BLaER1 (cell line): ENCODE measurements at regions not wholly inside any gene's neighbourhood (a gene's known extent, or its start where the extent isn't known, plus 50 kb on each side); places are given as distances from the start of the nearest gene placed in this dataset.

Experiments used
- H3K27ac ChIP-seq: shearing (Covaris generic); formaldehyde crosslinking; 2 replicates; pipeline ENCODE4 v1.8.1; 2022
- H3K27me3 ChIP-seq: shearing (Covaris generic); formaldehyde crosslinking; 2 replicates; pipeline ENCODE4 v1.8.1; 2022
- H3K36me3 ChIP-seq: shearing (Covaris generic); formaldehyde crosslinking; 2 replicates; pipeline ENCODE4 v1.8.1; 2022
- H3K4me1 ChIP-seq: shearing (Covaris generic); formaldehyde crosslinking; 2 replicates; pipeline ENCODE4 v1.8.1; 2022
- H3K4me2 ChIP-seq: shearing (Covaris generic); formaldehyde crosslinking; 2 replicates; pipeline ENCODE4 v1.8.1; 2022
- H3K4me3 ChIP-seq: shearing (Covaris generic); formaldehyde crosslinking; 2 replicates; pipeline ENCODE4 v1.8.1; 2022
- H3K9ac ChIP-seq: shearing (Covaris generic); formaldehyde crosslinking; 2 replicates; pipeline ENCODE4 v1.8.1; 2022
- H3K9me3 ChIP-seq: shearing (Covaris generic); formaldehyde crosslinking; 2 replicates; pipeline ENCODE4 v1.8.1; 2022
- H4K20me1 ChIP-seq: shearing (Covaris generic); formaldehyde crosslinking; 2 replicates; pipeline ENCODE4 v1.8.1; 2022
- Cebpa-rat ChIP-seq: shearing (Covaris generic); IDR thresholded peaks from 2 replicates; pipeline ENCODE4 v1.8.1; 2022

DNA sequence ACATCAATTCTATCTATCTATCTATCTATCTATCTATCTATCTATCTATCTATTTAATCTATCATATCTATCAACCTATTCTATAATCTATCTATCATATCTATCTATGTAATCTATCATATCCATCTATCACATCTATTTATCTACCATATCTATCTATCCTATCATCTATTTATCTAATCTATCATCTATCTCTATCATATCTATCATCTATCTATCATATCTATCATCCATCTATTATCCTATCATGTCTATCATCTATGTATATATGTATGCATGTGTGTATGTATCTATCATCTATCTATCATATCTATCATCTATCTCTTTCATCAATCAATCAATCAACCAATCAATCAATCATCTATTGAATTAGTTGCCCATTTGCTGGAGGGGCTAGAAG is 159.3 kb upstream of the GALNT17 start:
- H3K4me3 ChIP-seq: no peak overlapping the region
- H3K36me3 ChIP-seq: no peaks in the 10 kb centered on the region
- no peak overlapping the region for H3K4me2 ChIP-seq
- H3K9me3 ChIP-seq: peaks cover under 1% of the 10 kb centered on the region; the same call in 1 of the 2 replicates
- no peak overlapping the region for H3K27ac ChIP-seq
- TF ChIP-seq Cebpa-rat: no peak
- no peak overlapping the region for H3K9ac ChIP-seq
- no peaks in the 10 kb centered on the region for H4K20me1 ChIP-seq
- no peaks in the 10 kb centered on the region for H3K4me1 ChIP-seq
- H3K27me3 ChIP-seq: no peaks in the 10 kb centered on the region

- H3K27me3 ChIP-seq: no peaks in the 10 kb centered on the region
- no peak overlapping the region for H3K27ac ChIP-seq
- no peak for TF ChIP-seq Cebpa-rat
- no peaks in the 10 kb centered on the region for H3K9me3 ChIP-seq
- H3K9ac ChIP-seq: no peak overlapping the region
- no peak overlapping the region for H3K4me3 ChIP-seq
- no peak overlapping the region for H3K4me2 ChIP-seq
- H4K20me1 ChIP-seq: no peaks in the 10 kb centered on the region
- no peaks in the 10 kb centered on the region for H3K4me1 ChIP-seq
- H3K36me3 ChIP-seq: no peaks in the 10 kb centered on the region
Measured at GRCh38 chr7:70975754-70976153, 156.2 kb upstream of the GALNT17 start.

- Histone ChIP-seq H3K4me3 (no peak overlapping the region), H3K9ac (no peak overlapping the region), H3K27me3 (no peaks in the 10 kb centered on the region), H3K27ac (no peak overlapping the region), H4K20me1 (no peaks in the 10 kb centered on the region), H3K36me3 (no peaks in the 10 kb centered on the region), H3K9me3 (no peaks in the 10 kb centered on the region), H3K4me2 (no peak overlapping the region), H3K4me1 (no peaks in the 10 kb centered on the region)
- TF ChIP-seq Cebpa-rat: no peak
Measured at GRCh38 chr7:70986297-70986696, 145.6 kb upstream of the GALNT17 start.

- Histone ChIP-seq H3K27me3 (no peaks in the 10 kb centered on the region), H3K4me1 (no peaks in the 10 kb centered on the region), H3K27ac (no peak overlapping the region), H3K9ac (no peak overlapping the region), H3K36me3 (no peaks in the 10 kb centered on the region), H4K20me1 (no peaks in the 10 kb centered on the region), H3K4me2 (no peak overlapping the region), H3K9me3 (no peaks in the 10 kb centered on the region), H3K4me3 (no peak overlapping the region)
- TF ChIP-seq Cebpa-rat: no peak
Measured at GRCh38 chr7:70994176-70994575, 137.8 kb upstream of the GALNT17 start.

- Histone ChIP-seq H3K27me3 (no peaks in the 10 kb centered on the region), H3K27ac (no peak overlapping the region), H3K36me3 (no peaks in the 10 kb centered on the region), H3K9ac (no peak overlapping the region), H3K9me3 (no peaks in the 10 kb centered on the region), H3K4me1 (no peaks in the 10 kb centered on the region), H3K4me3 (no peak overlapping the region), H3K4me2 (no peak overlapping the region), H4K20me1 (no peaks in the 10 kb centered on the region)
- no peak for TF ChIP-seq Cebpa-rat
Measured at GRCh38 chr7:70997261-70997660, 134.7 kb upstream of the GALNT17 start.

- H3K4me3 ChIP-seq: no peak overlapping the region
- no peak overlapping the region for H3K4me2 ChIP-seq
- peaks cover 15% of the 10 kb centered on the region for H3K4me1 ChIP-seq
- H3K36me3 ChIP-seq: no peaks in the 10 kb centered on the region
- no peak for TF ChIP-seq Cebpa-rat
- no peak overlapping the region for H3K9ac ChIP-seq
- H3K9me3 ChIP-seq: peaks cover 7% of the 10 kb centered on the region
- H3K27ac ChIP-seq: no peak overlapping the region
- no peaks in the 10 kb centered on the region for H3K27me3 ChIP-seq
- H4K20me1 ChIP-seq: no peaks in the 10 kb centered on the region
Measured at GRCh38 chr7:71005109-71005508, 126.8 kb upstream of the GALNT17 start.

GRCh38 chr7:71009636-71010035 is 122.3 kb upstream of the GALNT17 start:
- Histone ChIP-seq H3K27me3 (no peaks in the 10 kb centered on the region), H3K9me3 (peaks cover 3% of the 10 kb centered on the region), H3K9ac (no peak overlapping the region), H3K36me3 (no peaks in the 10 kb centered on the region), H4K20me1 (no peaks in the 10 kb centered on the region), H3K4me3 (no peak overlapping the region), H3K4me1 (peaks cover under 1% of the 10 kb centered on the region; the same call in 1 of the 2 replicates), H3K4me2 (no peak overlapping the region), H3K27ac (no peak overlapping the region)
- no peak for TF ChIP-seq Cebpa-rat

GRCh38 chr7:71015252-71015900 is 116.6 kb upstream of the GALNT17 start:
- Histone ChIP-seq H3K9me3 (no peaks in the 10 kb centered on the region), H3K4me2 (no peak overlapping the region), H4K20me1 (no peaks in the 10 kb centered on the region), H3K4me1 (no peaks in the 10 kb centered on the region), H3K27ac (no peak overlapping the region), H3K4me3 (no peak overlapping the region), H3K27me3 (no peaks in the 10 kb centered on the region), H3K36me3 (no peaks in the 10 kb centered on the region), H3K9ac (no peak overlapping the region)
- TF ChIP-seq Cebpa-rat: no peak

- Histone ChIP-seq H3K4me2 (no peak overlapping the region), H4K20me1 (no peaks in the 10 kb centered on the region), H3K27ac (no peak overlapping the region), H3K9me3 (no peaks in the 10 kb centered on the region), H3K27me3 (no peaks in the 10 kb centered on the region), H3K4me1 (no peaks in the 10 kb centered on the region), H3K4me3 (no peak overlapping the region), H3K36me3 (no peaks in the 10 kb centered on the region), H3K9ac (no peak overlapping the region)
- TF ChIP-seq Cebpa-rat: no peak
Measured at GRCh38 chr7:71016401-71016800, 115.5 kb upstream of the GALNT17 start.

DNA sequence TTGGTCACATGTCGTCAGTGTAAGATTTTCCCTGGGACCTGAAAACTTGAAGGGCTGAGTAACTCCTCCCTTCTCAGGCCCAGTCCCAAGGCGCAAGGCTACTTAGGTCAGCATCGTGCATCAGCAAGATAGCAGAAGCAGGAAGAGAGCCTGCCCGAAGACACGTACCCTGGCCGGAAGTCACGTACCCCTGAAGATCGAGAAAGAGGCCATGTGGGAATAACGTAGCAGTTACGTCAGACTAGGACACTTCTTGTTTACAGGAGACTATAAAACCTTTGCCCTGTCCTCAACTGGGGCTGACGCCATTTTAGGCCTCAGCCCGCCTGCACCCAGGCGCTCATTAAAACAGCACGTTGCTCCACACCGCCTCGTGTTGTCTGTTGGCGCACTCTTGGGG is 114.3 kb upstream of the GALNT17 start:
- no peak overlapping the region for H3K27ac ChIP-seq
- no peaks in the 10 kb centered on the region for H4K20me1 ChIP-seq
- H3K4me1 ChIP-seq: no peaks in the 10 kb centered on the region
- H3K9ac ChIP-seq: no peak overlapping the region
- no peak overlapping the region for H3K4me2 ChIP-seq
- no peaks in the 10 kb centered on the region for H3K27me3 ChIP-seq
- TF ChIP-seq Cebpa-rat: no peak
- no peaks in the 10 kb centered on the region for H3K9me3 ChIP-seq
- no peaks in the 10 kb centered on the region for H3K36me3 ChIP-seq
- no peak overlapping the region for H3K4me3 ChIP-seq

DNA sequence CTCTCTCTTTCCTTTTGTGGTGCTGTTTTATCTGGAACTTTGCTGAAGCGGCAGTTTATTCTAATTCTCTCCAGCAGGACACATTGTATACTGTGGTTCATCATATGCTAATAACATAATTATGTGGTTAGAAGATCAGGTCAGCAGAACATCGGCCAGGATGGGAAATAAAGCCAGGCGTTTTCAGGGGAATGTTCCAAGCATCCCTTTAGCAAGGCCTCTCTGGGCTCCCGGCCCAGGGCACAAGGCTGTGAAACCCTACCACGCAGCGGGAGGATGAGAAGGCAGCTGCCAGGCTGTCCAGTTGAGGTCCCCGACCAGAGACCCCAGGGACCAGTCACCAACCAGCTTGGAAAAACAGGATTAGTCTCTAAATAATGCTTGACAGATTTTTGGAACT is 112.2 kb upstream of the GALNT17 start:
- TF ChIP-seq Cebpa-rat: no peak
- Histone ChIP-seq H3K27me3 (no peaks in the 10 kb centered on the region), H3K9ac (no peak overlapping the region)

More for the DNA sequence above, 112.2 kb upstream of the GALNT17 start:
- H4K20me1 ChIP-seq: no peaks in the 10 kb centered on the region
- no peaks in the 10 kb centered on the region for H3K9me3 ChIP-seq
- H3K4me1 ChIP-seq: no peaks in the 10 kb centered on the region
- H3K4me2 ChIP-seq: no peak overlapping the region
- H3K36me3 ChIP-seq: no peaks in the 10 kb centered on the region
- no peak overlapping the region for H3K27ac ChIP-seq
- no peak overlapping the region for H3K4me3 ChIP-seq
